ENCODE measurements at regions not wholly inside any gene's neighbourhood (a gene's known extent, or its start where the extent isn't known, plus 50 kb on each side); places are given as distances from the start of the nearest gene placed in this dataset.
"Not testable (repeated sequence)": the region's sequence is repeated elsewhere in the genome, so short reads cannot be mapped to it uniquely, and the experiment has no call there.

DNA sequence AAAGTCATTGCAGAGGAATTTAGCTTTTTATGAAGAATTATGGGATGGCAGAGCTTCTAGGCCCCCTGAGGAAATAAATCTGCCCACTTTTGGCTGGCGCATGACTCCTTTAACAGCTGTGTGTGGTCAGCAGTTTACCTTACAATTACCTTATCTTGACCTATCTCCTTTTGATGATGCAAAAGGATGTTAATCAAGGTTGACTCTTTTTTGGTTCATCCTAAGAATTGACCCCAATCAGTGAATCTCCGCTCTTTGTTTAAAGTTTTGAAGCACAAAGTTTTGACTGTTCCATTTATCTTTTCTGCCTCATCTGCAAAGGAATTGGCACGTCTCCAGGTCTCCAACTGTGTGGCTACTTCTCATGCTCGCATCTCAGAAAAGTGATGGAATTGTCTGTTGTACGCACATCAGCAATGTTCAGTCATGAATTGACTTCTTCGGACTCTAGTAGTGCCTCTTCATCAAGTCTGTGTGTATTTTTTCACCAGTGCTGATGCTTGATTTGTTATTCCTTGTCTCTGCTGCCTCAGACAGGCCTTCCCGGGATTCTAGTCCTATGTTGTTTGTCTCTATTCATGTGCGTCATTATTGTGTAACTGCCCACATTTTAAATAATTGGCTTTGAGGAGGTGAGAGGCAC is 196.2 kb upstream of the CFAP20DC start:
- DNase-seq = no peak

DNA sequence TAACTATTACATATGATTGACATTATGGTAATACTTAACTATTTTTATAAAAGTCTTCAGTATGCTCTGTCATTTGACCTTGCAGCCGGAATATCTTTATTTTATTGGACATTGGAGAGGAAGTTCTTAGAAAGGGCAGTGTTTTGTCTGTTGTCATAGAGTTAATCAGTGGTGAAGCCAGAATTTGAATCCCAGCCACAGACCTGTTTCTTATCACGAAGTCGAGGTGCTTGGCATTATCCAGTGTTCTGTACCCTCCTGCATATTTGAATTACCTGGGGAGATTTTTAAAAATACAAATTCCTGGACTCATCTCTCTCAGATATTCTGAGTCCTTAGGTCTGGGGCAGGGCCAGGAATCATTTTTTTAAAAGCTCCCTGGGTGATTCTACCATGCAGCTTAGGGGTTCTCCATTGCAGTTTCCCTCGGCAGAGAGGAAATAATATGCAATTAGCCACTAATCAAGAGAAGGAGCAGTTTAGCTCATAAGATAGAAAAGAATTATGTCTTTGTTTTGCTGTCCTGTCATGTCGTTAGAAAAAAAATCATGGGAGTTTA is 195.6 kb upstream of the CFAP20DC start:
- no peak for DNase-seq

DNA sequence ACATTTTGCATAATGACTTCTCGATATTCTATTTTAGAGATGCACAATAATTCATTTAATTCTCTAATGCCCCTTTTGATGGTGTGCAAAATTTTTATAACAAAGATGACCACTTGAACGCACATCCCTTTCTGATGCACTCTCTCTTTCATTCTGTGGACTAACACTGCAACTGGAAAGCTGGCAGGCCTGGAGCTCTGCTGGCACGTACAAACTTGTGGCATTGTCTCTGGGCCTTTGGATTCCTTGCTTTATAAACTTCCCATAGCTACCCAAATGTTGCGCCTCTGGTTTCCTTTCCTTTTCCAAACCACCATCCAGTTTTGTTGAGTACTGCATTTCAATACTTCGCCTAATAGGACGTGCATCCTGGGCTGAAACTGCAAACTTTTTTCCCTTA is 194.5 kb upstream of the CFAP20DC start:
- no peak for DNase-seq

DNA sequence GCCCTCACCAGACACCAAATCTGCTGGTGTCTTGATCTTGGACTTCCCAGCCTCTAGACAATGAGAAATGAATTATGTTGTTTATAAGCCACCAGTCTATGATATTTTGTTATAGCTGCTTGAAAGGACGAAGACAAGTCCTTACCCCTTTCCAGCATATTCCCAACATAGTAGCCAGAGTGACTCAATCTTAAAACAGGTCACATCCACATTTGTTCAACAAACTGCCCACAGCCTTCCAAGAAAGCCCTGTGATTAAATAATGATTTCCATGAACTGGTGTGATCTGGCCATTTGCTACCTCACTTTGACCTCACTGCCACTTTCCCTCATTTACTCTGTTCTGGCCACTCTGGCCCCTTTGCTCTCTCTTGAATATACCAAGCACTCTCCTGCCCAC is 193.7 kb upstream of the CFAP20DC start:
- no peak for DNase-seq

DNA sequence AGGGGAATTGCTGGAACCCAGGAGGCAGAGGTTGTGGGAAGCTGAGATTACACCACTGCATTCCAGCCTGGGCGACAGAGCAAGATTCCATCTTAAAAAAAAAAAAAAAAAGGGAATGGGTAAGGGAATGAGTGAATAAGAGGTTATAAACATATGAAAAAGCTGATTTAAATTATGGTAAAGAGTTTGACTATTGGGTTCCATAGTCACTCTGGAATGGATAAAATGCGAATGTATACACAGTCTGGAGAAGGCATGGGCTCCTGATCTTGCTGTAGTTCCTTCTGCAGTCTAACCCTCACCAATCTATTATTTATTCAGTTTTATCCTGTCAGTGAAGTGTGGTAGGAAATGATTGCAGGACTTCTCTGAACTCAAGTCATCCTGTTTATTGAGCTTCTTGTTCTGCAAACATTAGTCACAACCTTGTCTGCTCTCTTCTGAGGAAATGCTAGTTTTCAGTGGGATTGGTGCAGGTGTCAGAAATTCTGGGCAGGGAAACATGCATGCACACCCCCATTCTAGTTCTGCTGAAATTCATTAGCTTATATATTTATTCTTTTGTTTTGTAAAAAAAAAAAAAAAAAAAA is 190.9 kb upstream of the CFAP20DC start:
- DNase-seq = no peak

DNA sequence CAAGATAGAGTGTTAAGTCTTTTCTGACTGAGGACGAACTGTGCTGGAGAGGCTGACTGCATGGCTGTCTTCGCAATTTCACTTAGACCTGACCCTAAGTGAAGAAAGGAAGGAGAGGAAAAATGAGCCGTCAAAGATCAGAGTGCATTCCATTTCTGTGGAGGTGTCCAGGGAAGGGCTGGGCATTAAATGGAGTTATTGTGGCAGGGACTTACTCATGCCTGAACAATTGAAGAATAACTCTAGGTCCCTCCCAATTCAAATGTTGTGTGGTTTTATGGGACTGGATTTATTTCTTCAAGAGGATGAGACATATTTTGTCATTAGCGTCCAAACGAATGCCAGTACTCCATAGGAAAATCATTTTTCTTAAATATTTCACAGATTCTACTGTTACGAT is 187.3 kb upstream of the CFAP20DC start:
- no peak for DNase-seq

DNA sequence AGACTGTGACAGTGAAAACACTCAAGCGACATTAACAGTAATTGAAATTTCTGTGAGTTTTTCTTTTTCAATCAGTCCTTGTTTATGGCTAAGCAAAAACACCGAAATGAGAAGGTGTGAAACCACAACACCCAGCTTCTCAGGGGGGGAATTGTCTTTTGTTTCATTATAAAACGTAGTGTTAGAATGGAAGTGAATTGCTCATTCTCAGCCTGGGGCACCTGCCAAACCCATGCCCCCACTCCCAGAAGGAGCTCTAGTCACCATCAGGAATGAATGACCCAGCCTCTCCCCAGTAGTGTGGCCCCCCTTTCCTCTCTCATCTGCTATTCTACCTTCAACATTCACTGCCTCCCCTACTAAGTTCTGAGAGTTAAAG is 185.8 kb upstream of the CFAP20DC start:
- DNase-seq = no peak

DNA sequence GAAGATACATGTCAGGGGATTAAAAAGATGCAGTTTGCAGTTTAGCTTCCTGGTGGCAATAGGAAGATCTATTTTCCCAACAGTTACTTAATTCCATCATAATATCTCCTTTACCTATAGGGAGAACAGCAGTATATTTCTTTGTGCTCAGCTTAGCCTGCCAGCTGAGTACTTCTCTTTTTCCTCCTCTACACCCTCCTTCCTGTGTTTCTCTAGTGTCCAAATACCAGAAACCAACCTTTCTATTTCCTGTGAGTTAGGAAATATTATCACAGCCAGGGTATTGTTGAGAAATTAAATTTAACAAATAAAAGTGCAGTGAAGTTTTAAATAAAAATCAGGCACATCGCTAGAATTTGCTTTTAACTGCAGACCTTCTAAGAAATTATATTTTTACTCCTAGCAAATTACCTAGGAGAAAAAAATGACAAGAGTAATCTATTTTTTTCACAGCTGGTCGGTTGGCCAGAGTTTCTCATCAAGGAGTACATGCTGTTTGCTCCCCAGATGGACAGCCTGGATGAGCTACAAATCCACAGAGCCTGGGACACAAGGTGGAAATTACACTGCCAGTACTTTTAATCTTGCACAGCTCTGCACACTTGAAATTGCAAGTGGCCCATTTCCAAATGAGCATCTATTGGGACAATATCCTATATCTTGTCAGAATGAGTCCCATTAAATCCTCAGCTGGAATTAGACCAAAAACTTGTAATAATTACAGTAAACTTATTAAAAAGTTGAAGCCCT is 185.2 kb upstream of the CFAP20DC start:
- DNase-seq = no peak

DNA sequence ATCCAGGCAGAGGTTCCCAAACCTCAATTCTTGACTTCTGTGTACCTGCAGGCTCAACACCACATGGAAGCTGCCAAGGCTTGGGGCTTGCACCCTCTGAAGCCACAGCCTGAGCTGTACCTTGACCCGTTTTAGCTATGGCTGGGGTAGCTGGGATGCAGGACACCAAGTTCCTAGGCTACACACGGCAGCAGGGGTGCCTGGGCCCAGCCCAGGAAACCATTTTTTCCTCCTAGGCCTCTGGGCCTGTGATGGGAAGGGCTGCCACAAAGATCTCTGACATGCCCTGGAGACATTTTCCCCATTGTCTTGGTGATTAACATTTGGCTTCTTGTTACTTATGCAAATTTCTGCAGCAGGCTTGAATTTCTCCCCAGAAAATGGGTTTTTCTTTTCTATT is 180.6 kb upstream of the CFAP20DC start:
- DNase-seq = not testable (repeated sequence)

DNA sequence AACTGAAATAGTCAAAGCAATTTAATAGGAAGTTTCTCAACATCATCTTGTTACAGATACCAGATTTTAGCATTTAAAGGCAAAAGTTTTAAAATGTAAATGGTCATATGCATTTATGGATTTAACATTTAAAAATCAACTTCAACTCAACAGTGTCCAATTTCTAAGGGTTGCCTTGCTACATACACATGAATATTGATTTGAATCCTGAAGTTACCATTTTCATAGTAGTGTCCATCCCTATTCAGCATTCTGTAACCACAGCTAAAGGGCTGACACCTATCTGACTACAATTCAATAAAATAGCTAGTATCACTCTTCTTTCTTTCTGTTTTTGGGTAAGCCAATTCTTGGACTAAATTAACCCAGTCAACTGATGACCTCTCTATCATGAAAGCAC is 164.0 kb upstream of the CFAP20DC start:
- DNase-seq = no peak

DNA sequence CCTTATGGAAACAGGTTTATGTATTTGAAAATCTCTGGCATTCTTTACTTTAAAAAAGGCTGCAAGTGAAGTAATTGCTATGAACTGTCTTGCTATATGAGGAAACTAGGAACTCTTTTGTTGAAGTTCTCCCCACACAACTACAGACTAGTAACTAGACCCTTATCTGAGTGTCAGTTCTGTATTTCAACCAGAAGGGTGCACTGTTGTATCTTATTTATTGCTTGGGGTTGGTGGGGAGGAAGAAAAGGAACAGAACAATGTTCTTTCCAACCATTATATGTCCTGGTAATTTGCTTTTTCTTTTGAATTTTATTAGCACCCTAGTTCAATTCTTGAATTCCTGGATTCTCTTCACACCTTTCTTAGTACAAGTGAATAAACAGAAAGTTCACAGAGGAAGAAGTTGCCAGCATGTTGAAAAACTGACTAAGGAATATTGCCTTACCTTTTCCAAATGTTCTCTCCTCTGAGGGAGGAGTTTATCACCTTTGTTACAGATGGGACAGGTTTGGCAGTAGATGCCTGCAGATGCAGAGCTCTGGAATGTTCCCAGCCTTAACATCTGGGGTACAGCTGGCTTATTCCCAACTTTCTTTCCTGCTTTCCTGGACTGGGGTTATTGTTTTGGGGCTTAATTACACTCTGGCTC is 162.4 kb upstream of the CFAP20DC start:
- no peak for DNase-seq

DNA sequence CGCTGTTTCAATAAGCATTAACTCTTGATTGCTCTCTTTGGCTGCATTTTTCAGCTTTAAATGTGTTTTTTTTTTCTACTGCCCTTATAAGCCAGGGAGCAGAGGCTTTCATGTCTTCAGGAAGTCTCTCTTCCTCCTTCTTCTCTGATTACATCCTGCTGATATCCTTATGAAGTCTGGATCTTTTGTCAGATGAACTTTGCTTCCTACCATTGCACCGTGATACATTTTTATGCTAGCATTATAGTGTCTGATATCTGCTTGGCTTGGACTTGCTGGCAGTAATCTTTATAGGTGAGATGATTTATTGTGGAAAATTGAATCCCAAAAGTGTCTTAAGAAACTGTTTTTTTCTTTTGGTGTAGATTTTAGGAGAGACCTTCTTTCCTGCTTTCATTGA is 160.4 kb upstream of the CFAP20DC start:
- DNase-seq = no peak

DNA sequence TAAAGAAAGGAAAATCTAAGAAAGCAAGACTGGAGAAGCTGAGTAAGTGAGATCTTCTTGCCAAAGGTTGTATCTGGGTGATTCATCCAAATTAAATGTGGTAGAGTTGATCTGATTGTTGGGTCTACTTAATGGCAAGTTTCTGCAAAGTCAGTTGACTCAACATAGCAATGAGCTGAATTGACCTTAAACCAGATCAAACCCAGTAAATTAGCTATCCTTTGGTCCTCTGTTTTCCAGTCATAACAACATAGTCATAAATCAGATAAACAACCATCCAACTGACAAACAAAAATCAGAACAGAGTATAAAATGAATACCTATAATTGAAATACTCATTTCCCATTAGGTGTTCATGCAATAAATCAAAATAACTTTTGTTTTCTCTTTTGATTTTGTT is 142.6 kb upstream of the CFAP20DC start:
- no peak for DNase-seq

DNA sequence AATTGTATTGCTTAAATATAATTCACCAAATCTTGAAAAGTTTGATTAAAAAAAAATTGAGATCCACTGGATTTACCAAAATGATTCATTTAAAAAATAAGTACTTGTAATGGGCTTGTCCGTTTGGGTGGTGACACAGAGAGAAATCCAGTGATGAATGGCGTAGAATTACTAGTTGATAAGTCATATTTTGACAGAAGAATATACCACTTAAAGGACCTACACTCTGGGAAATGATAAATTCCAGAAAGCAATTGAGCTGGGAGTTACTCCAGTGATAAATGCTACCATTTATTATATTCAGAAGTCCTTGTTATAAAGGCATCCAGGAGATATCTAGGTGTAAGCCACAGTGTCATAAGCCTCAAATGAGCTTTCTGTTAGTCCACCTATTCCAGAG is 141.8 kb upstream of the CFAP20DC start:
- no peak for DNase-seq

DNA sequence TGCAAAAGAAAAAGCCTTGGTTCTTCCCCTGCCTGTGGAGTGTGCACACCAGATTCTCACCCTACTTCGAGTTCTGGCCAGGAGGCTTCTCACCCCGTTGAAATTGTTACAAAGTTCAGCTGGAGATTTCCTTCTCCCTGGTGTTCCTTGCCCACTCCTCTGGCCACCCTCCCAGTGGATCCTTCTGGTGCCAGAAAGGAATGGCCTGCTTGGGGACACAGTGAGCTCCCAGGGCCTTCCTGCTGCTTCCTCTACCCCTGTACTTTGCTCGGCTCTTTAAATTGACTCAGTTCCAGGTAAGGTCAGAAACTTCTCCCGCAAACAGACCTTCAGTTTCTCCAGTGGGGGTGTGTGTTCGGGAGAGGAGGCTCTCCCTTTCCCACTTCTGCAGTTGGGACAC is 140.1 kb upstream of the CFAP20DC start:
- DNase-seq = no peak

DNA sequence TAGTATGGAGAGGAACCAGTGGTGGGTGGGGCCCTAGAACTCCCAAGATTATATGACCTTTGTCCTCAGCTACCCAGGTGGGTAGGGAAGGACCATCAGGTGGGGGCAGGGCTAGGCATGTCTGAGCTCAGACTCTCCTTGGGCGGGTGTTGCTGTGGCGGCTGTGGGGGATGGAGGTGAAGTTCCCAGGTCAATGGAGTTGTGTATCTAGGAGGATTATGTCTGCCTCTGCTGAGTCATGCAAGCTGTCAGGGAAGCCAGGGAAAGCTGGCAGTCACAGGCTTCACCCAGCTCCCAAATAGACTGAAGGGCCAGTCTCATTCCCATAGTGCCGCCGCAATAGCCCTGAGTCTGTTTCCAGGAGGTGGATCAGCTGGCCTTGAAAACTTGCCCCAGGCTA is 139.7 kb upstream of the CFAP20DC start:
- DNase-seq = no peak

DNA sequence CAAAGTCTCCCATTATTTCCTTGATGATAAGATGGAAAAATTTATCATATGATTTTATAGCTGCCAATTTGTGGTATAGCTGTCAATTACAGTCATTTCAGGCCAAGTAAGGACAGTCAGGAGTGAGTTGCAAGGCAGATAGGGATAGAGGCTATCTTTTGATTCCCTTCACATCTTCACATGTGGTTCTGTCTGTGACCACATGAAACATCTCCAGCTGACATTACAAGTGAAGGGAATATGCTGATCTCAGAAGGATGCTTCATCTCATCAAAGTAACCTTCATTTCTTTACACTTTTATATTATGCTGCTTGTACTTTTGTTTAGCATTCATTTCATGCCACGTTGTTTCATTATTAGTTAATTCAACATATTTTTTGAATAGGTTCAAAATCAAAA is 136.9 kb upstream of the CFAP20DC start:
- no peak for DNase-seq

DNA sequence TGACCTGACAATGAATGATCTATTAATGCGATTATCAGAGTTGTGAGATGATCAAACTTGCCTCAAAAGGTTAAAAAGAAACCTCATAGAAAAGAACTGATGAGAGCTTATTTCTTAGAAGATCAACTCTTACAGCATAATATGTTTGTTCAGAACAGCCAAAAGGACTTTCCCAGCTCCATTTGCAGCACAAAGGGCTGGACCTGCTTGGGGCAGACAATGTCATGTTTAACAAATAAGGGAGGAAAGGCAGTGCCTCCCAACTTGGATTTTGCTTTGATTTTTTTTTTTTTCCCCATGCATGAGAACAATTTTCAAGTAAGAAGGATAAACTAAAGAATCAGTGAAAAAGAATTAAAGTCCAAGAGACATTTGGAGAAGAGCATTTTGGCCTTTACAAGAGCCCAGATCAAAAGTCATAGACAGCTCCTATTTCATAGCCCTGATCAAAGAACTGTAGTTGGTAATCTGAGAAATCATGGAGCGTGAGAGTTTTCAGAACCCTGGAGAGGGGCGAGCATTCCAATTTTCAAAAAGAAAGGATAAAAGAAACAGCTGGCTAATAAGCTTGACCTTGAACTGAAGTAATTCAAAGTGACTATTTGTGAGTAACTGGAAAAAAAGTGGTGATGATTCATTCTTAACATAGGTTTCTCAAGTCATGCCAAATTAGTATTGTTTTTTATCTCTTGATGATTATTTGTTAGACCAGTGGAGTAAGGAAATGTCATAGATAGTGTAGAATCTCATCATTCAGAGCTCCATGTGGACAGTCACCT is 136.0 kb upstream of the CFAP20DC start:
- no peak for DNase-seq

DNA sequence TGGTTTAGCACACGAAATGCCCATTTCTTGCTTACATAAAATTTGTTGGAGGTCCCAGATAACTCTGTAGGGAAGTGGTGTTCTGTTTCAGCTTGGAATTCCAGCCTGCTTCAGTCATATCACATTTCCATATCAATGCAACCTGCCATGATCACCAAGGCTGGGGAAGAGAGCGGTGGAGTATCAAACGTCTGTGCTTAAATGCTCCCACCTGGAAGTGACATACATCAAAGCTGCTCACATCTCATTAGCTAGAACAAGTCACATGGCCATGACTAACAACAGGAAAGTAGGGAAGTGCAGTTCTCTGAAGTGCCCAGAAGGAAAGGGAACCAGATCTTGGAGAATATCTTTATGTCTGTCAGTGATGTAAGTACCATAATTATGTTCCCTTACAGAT is 130.2 kb upstream of the CFAP20DC start:
- DNase-seq = no peak

DNA sequence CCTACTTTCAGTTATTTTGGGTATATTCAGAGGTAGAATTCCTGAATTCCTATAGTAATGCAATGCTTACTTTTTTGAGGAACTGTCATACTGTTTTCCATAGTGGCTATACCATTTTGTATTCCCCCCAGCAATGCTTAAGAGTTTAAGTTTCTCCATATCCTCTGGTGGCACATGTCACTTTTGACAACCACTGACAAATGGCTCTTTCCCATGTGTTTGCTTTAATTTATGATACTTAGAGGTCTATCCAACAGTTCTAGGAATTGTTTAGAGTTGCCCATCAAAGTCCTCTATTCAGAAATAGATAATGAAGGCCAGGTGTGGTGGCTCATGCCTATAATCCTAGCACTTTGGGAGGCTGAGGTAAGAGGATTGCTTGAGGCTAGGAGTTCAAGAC is 128.9 kb upstream of the CFAP20DC start:
- no peak for DNase-seq

DNA sequence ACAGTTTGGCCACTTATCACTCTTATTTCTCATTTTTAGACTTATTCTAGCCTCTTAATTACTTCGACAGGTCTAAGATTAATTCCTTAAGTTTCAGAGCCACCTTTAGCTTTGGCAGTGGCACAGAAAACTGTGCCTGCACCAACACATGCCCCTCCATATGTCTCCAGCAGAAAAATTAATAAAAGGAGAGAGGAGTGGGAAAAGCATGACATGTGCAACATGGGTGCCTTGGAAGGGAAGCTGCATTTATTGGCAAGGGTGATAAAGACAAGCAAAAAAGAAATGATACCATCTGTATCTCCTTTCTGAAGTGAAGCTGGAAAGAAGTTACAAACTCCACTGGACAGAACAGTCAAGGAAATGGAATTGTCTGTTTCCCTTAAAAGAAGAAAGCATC is 121.7 kb upstream of the CFAP20DC start:
- no peak for DNase-seq

DNA sequence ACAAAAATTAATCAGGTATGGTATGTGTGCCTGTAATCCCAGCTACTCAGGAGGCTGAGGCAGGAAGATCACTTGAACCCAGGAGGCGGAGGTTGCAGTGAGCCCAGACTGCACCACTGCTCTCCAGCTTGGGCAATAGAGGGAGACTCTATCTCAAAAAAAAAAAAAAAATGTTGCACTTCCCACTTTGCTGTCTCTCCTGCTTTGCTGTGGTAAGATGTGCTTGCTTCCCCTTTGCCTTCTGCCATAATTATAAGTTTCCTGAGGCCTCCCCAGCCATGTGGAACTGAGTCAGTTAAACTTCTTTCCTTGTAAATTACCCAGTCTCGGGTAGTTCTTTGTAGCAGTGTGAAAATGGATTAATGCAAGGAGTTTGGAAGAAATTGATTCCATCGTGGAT is 120.3 kb upstream of the CFAP20DC start:
- DNase-seq = not testable (repeated sequence)

DNA sequence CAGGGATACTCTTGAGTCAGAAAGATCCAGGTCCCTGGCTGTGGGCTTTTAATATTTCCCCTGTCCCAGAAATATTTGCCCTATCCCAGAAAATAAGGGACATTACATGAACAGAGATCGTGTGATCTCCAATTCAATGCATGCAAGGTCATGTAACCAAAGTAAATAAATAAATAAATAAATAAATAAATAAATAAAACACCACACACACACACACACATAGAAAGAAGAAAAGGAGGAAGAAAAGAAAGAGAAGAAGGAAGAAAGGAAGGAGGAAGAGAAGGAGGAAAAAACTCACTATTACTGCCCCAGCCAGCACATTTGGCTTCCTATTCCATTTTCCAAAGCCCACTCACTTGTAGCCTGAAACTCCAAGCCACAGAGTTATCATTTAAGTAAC is 117.9 kb upstream of the CFAP20DC start:
- DNase-seq = no peak

All from activated CD4-positive, alpha-beta T cell treated with anti-CD3 and anti-CD28 coated beads for 1 hour (primary cell).